H1 (cell line): ENCODE measurements at regions not wholly inside any gene's neighbourhood (a gene's known extent, or its start where the extent isn't known, plus 50 kb on each side); places are given as distances from the start of the nearest gene placed in this dataset.

ENCODE experiments used
- CHD7 ChIP-seq: fragments of 300-600 bp; sonication (generic); IDR thresholded peaks from 2 replicates; pipeline ENCODE4 v1.7.1; 2012; ENCODE audit warnings: low read length, moderate library complexity, mild to moderate bottlenecking, inconsistent platforms; ENCODE audit not compliant: insufficient replicate concordance
- GABPA ChIP-seq: IDR thresholded peaks from 2 replicates; pipeline ENCODE4 v1.6.1; 2011; ENCODE audit warnings: mild to moderate bottlenecking, low read length, moderate library complexity, borderline replicate concordance; ENCODE audit not compliant: insufficient read depth
- KDM1A ChIP-seq: fragments of 200-600, 300-600 bp; sonication (generic); IDR thresholded peaks from 2 replicates; pipeline ENCODE4 v1.7.1; 2016; ENCODE audit warnings: mild to moderate bottlenecking, low read length, borderline replicate concordance
- RNF2 ChIP-seq: fragments of 200-900, 300-1000 bp; sonication (generic); IDR thresholded peaks from 2 replicates; pipeline ENCODE4 v1.7.1; 2016; ENCODE audit warnings: borderline replicate concordance, low read depth, mild to moderate bottlenecking, antibody characterized with exemption, low read length; ENCODE audit not compliant: poor library complexity, severe bottlenecking; ENCODE audit errors: missing control alignments
- SIRT6 ChIP-seq: IDR thresholded peaks from one replicate; pipeline ENCODE4 v1.7.1; 2012; ENCODE audit warnings: low read length, inconsistent platforms

GRCh38 chr16:87169509-87169995 is 147.6 kb downstream of the C16orf95 start (continued):
- TF ChIP-seq CHD7 = no peak
- TF ChIP-seq GABPA = no peak
- no peak for TF ChIP-seq RNF2
- no peak for TF ChIP-seq SIRT6
- TF ChIP-seq KDM1A = no peak
